Thyroid gland (tissue), 4 donors: ENCODE measurements at regions not wholly inside any gene's neighbourhood (a gene's known extent, or its start where the extent isn't known, plus 50 kb on each side); places are given as distances from the start of the nearest gene placed in this dataset.
A peak's percentile ranks its signal among the peaks of the same experiment; 100 is the strongest.

Experiments
- DNase-seq, 2 donors: peaks; one replicate each; pipeline ENCODE4 v3.0.0-alpha.2; 2019
- H3K27ac ChIP-seq, 3 donors: fragments of 200-600 bp; sonication (generic); 1 replicate in 2 of 3; 2 replicates in 1 of 3; pipeline ENCODE4 v1.5.1; 2016 to 2019; ENCODE audit warnings: mild to moderate bottlenecking in 1 of 3, moderate library complexity in 1 of 3
- H3K27me3 ChIP-seq: fragments of 200-600 bp; sonication (generic); one replicate; pipeline ENCODE4 v1.5.1; 2019
- H3K36me3 ChIP-seq, 2 donors: fragments of 200-600 bp; sonication (generic); one replicate each; pipeline ENCODE4 v1.5.1; 2016 to 2019
- H3K4me1 ChIP-seq, 2 donors: fragments of 200-600 bp; sonication (generic); one replicate each; pipeline ENCODE4 v1.5.1; 2017 to 2019
- H3K4me3 ChIP-seq, 3 donors: fragments of 200-600 bp; sonication (generic); replicated peaks in 1 of 3; 1 replicate in 2 of 3; 2 replicates in 1 of 3; pipeline ENCODE4 v1.5.1; 2016; ENCODE audit warnings: mild to moderate bottlenecking in 1 of 3
- H3K9me3 ChIP-seq: fragments of 200-600 bp; sonication (generic); one replicate; pipeline ENCODE4 v1.5.1; 2017
- POLR2A ChIP-seq, 2 donors: fragments of 450-650 bp; IDR thresholded peaks; one replicate each; pipeline ENCODE4 v1.6.1; 2017; ENCODE audit warnings: antibody characterized with exemption in 2 of 2, mild to moderate bottlenecking in 2 of 2, moderate library complexity in 1 of 2
- WGBS, 2 donors: methylation state at CpG; one replicate each; pipeline ENCODE4 v1.1.5; 2017; 5-methylcytosine and 5-hydroxymethylcytosine counted together
- intact Hi-C: fragments of 100-400 bp; cut with DNase I; formaldehyde crosslinking; loops from one replicate; pipeline ENCODE4 v1.15.1; 2023
- TF ChIP-seq, protein P1 (sequence below), 6 experiments: fragments of 200-600 bp in 3 of 6; fragments of 450-650 bp in 3 of 6; sonication (generic) in 3 of 6; IDR thresholded peaks; one replicate each; pipeline ENCODE4 v1.5.1; 2016 to 2019; ENCODE audit warnings: antibody characterized with exemption in 6 of 6, mild to moderate bottlenecking in 2 of 6, inconsistent platforms in 1 of 6, moderate library complexity in 1 of 6

DNA sequence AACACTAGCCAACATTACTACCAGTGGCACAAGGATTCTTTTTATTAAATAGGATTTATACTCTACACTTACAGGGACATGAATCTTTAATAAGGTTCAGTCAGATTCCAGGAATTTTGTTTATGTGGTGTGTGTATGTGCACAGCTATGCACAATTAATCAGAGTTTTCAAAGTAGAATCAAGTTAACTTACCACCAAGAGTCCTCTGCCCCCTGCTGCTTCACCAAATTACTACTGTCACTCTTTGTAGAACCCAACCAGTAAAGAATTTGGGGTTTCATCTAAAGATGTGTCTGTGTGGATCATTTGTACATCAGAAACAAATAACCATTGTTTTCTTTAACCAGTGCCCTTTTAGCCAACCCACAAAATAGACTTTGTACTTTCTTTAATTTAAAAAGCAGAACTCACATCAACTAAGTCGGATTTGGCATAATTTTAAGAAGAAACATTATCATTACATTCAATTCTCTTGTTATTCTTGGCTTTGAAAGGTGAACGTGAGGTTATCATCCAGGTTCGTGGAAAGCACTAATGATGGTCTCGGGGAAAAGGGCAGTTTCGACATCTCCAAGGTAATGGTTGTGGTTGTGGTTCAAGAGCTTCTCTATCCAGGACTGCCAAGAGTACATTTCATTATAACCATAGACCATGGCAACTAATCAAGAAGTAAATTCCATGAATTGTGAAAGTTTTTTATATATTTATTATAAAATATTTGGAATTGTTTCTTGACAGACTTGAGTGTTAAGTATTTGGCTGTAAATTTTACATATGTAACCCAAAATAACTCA, 514.3 kb upstream of the ID4 start:
- Histone ChIP-seq H3K27ac (no peak overlapping the region), H3K9me3 (no peaks in the 10 kb centered on the region), H3K4me1 (peaks cover 5 to 16% of the 10 kb centered on the region in 2 donors), H3K4me3 (no peak overlapping the region), H3K36me3 (no peaks in the 10 kb centered on the region), H3K27me3 (no peaks in the 10 kb centered on the region)
- intact Hi-C loops: no loop called here
- TF ChIP-seq POLR2A (IDR thresholded peaks at IDR 0.05): no peak
- TF ChIP-seq, protein P1, sequence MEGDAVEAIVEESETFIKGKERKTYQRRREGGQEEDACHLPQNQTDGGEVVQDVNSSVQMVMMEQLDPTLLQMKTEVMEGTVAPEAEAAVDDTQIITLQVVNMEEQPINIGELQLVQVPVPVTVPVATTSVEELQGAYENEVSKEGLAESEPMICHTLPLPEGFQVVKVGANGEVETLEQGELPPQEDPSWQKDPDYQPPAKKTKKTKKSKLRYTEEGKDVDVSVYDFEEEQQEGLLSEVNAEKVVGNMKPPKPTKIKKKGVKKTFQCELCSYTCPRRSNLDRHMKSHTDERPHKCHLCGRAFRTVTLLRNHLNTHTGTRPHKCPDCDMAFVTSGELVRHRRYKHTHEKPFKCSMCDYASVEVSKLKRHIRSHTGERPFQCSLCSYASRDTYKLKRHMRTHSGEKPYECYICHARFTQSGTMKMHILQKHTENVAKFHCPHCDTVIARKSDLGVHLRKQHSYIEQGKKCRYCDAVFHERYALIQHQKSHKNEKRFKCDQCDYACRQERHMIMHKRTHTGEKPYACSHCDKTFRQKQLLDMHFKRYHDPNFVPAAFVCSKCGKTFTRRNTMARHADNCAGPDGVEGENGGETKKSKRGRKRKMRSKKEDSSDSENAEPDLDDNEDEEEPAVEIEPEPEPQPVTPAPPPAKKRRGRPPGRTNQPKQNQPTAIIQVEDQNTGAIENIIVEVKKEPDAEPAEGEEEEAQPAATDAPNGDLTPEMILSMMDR (IDR thresholded peaks at IDR 0.05): peak in 1 of 6 experiments; percentile 16
- 86 to 88% methylated on average over 5 of the region's 5 CpGs for WGBS, 2 donors
- DNase-seq: no peak

DNA sequence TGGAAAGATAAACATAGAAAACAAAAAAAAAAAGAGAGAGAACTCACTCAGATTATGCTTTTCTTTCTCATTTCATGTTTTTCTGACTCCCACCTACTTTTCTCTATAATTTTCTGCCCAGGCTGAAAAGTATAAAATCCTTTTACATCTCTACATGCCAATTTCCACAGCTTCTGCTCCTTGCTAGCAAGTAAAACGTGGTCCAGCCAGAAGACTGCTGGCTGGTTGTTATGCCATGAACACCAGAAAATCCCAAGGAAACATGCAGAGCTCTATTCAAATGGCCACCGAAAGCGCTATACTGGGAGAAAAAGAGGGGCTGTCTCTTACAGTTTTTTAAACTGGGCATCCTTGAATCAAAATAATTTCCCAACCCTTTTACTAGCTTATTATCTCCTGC, 512.8 kb upstream of the ID4 start:
- no peak for DNase-seq
- Histone ChIP-seq H3K4me3 (no peak overlapping the region), H3K27ac (no peak overlapping the region), H3K36me3 (no peaks in the 10 kb centered on the region), H3K27me3 (no peaks in the 10 kb centered on the region), H3K4me1 (peaks cover 8 to 15% of the 10 kb centered on the region in 2 donors), H3K9me3 (no peaks in the 10 kb centered on the region)
- intact Hi-C loops: no loop called here
- no peak for TF ChIP-seq POLR2A (IDR thresholded peaks at IDR 0.05)
- TF ChIP-seq, protein P1 (IDR thresholded peaks at IDR 0.05): no peak
- 76 to 95% methylated on average over 3 of the region's 3 CpGs for WGBS, 2 donors

DNA sequence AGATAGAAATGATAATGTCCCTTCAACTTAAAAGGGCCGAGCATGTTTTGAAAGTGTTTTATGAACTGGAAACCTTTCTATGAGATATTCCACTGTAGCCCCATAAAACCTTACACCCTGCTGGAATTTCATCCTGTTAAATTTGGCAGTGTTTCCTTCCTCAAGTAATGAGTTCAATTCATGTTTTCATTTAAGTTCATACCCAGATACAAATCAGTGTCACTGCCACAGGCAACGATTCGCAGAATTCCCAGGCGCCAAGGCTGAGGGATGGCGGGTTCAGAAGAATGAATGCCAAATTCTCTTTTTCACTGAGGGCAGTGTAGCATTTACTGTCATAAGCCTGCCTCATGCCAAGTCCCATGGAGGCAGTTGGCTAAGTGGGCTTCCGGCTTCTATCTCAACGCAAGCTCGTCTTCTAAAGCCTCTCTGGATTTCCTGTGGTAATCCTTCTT, 511.8 kb upstream of the ID4 start:
- Histone ChIP-seq H3K27ac (no peak overlapping the region), H3K27me3 (no peaks in the 10 kb centered on the region), H3K36me3 (no peaks in the 10 kb centered on the region), H3K4me3 (no peak overlapping the region), H3K9me3 (no peaks in the 10 kb centered on the region), H3K4me1 (peaks cover 5 to 8% of the 10 kb centered on the region in 2 donors)
- WGBS, 2 donors: 78 to 88% methylated on average over 8 of the region's 8 CpGs
- intact Hi-C loops: no loop called here
- DNase-seq: no peak
- TF ChIP-seq POLR2A (IDR thresholded peaks at IDR 0.05): no peak
- TF ChIP-seq, protein P1 (IDR thresholded peaks at IDR 0.05): no peak

DNA sequence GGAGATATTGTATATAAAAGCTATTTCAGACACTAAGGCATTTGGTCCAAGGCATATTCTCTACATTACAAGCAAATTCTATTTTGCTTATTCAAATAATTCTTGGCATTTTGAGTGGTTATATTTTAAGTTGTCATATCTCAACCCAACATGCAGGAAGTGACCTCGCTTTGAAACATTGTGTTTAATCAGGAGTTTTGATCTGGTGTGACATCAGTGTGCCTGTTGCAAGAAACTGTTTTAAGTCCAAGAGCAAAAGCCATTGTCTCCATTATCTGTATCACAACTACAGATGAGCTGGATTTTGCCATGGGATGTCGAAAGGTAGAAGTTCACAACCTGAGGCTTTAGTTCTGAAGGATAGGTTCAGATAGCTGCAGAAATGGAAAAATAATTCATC, 509.9 kb upstream of the ID4 start:
- Histone ChIP-seq H3K9me3 (no peaks in the 10 kb centered on the region), H3K36me3 (no peaks in the 10 kb centered on the region), H3K27me3 (no peaks in the 10 kb centered on the region), H3K4me3 (no peak overlapping the region), H3K27ac (no peak overlapping the region), H3K4me1 (peaks cover 0 to 8% of the 10 kb centered on the region in 2 donors)
- TF ChIP-seq, protein P1 (IDR thresholded peaks at IDR 0.05): no peak
- TF ChIP-seq POLR2A (IDR thresholded peaks at IDR 0.05): no peak
- 85 to 88% methylated on average over 2 of the region's 2 CpGs for WGBS, 2 donors
- intact Hi-C loops: no loop called here
- no peak for DNase-seq

DNA sequence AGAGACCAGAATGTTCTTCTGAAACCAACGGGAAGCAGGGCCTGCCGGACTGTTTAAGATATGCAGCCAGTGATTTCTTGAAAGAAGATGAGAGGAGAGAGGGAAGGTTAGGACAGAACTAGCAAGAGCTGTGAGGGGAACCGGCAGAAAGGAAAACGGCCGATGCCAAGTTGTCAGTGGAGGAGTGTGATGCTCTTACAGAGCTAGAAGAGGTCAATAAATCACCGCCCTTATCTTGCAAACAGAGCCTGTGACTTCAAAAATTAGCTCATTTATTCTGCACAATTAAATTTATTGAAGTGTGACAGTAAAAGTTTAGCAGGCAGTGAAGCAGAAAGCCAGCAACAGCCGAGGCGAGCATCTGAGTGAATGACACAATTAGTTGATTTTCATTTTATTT, 509.5 kb upstream of the ID4 start:
- intact Hi-C loops: no loop called here

More for the DNA sequence above, 509.5 kb upstream of the ID4 start:
- Histone ChIP-seq H3K9me3 (no peaks in the 10 kb centered on the region), H3K27ac (no peak overlapping the region), H3K4me1 (peaks cover 0 to 8% of the 10 kb centered on the region in 2 donors), H3K4me3 (no peak overlapping the region), H3K36me3 (no peaks in the 10 kb centered on the region), H3K27me3 (no peaks in the 10 kb centered on the region)
- TF ChIP-seq, protein P1 (IDR thresholded peaks at IDR 0.05): no peak
- TF ChIP-seq POLR2A (IDR thresholded peaks at IDR 0.05): no peak
- DNase-seq: peak in 1 of 2 donors; percentile 13
- 32 to 35% methylated on average over 8 of the region's 8 CpGs for WGBS, 2 donors
